HG02943 (cell line): ENCODE measurements at regions not wholly inside any gene's neighbourhood (a gene's known extent, or its start where the extent isn't known, plus 50 kb on each side); places are given as distances from the start of the nearest gene placed in this dataset.
"Not testable (repeated sequence)": the region's sequence is repeated elsewhere in the genome, so short reads cannot be mapped to it uniquely, and the experiment has no call there.

Experiments used
- ATAC-seq: cut with Tn5 transposase; IDR thresholded peaks from one replicate; pipeline ENCODE4 v1.9.1; 2021; ENCODE audit warnings: mild to moderate bottlenecking, low read depth, moderate library complexity; ENCODE audit not compliant: unreplicated experiment

DNA sequence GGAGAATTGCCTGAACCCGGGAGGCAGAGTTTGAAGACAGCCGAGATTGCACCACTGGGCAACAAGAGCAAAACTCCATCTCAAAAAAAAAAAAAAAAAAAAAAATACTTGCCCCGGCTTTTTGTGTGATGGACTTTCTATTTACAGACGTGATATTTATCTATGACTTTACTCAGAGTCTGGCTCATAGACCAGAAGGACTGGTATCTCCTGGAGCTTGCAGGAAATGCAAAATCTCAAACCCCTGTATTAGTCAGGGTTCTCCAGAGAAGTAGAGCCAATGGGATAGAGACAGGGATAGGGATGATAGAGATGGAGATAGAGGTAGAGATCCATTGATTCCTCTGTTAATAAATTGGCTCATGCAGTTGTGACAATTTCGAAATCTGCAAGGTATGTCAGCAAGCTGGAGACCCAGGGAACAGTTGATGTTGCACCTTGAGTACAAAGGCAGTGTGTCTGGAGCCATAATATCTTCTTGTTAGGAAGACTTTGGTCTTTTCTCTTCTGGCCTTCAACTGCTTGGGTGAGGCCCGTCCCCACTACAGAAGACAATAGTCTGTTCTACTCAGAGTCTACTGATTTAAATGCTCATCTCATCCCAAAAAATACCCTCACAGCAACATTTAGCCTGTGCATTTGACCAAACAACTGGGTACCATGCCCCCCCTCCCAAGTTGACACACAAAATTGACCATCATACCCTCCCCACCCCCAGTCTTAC, 195.4 kb upstream of the MSX2 start:
- no peak for ATAC-seq

- ATAC-seq, result no peak
Measured at GRCh38 chr5:174529925-174530681, 194.3 kb upstream of the MSX2 start.

DNA sequence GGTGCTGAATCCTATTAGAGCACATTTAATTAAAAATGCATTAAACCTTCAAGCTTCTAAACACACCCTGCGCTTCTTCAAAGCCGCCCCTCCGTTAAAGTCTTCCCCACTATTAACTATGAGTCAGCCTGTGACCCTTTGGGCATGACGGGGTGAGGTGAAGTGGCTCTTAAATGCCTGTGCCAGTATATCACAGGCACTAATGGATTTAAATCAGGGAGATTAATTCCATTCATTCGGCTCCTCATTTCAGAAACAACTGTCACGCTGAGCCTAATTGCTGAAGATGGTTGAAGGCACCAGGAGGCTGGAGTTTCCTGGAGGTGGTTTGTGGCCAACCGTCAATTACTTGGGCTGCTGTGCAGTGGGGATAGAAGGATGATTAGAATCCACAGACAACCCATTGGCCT, 192.6 kb upstream of the MSX2 start:
- no peak for ATAC-seq

- ATAC-seq, result no peak
Measured at GRCh38 chr5:174532455-174533453, 191.6 kb upstream of the MSX2 start.

GRCh38 chr5:174533751-174534241, 190.6 kb upstream of the MSX2 start:
- ATAC-seq, result no peak

DNA sequence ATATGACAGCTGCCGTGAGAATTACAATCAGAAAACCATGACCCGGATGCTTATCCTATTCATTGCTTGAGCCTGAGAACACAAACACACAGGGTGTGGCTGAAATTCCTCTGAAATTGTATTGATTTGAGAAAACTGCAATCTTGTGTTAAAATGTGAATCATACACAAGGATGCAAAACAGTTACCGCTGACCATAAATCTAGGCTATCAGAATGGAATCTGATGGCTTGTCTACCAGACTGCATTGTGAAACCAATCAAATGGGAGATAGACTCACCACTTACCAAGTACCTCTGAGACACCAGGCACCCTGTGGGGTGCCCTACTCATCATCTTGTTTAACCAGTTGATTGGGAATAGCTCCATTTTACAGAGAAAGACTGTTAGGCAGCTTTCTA, 188.7 kb upstream of the MSX2 start:
- ATAC-seq, result no peak

DNA sequence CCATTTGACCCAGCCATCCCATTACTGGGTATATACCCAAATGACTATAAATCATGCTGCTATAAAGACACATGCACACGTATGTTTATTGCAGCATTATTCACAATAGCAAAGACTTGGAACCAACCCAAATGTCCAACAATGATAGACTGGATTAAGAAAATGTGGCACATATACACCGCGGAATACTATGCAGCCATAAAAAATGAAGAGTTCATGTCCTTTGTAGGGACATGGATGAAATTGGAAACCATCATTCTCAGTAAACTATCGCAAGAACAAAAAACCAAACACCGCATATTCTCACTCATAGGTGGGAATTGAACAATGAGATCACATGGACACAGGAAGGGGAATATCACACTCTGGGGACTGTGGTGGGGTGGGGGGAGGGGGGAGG, 184.6 kb upstream of the MSX2 start:
- not testable (repeated sequence) for ATAC-seq

DNA sequence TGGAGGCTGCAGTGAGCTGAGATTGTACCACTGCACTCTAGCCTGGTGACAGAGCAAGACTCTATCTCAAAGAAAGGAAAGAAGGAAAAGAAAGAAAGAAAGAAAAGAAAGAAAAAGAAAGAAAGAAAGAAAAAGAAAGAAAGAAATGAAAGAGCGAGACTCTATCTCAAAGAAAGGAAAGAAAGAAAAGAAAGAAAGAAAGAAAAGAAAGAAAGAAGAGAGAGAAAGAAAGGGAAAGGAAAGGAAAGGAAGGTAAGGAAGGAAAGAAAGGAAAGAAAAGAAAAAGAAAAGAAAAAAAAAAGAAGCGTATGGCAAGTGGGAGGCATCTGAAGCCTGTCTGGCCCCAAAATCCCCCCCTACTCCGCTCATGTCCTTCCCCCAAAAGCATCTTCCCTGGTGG, 182.3 kb upstream of the MSX2 start:
- ATAC-seq, result no peak

DNA sequence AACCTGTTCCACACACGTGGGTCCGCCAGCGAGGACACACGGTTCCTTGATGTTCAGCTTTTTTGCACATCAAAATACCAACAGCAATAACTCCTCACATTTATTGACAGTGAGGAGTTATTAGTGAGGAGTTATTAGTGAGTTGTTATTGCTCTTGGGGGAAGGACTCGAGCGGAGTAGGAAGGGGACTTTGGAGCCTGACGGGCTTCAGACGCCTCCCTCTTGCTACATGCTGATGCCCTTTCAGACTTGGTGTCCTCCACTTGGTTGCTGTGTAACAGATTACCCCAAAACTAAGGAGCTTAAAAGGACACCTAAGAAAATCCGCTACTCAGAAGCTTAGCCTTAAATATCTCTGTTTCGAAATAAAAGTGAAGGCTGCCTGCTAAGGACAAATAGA, 181.9 kb upstream of the MSX2 start:
- no peak for ATAC-seq

GRCh38 chr5:174545926-174546325, 178.5 kb upstream of the MSX2 start:
- no peak for ATAC-seq

DNA sequence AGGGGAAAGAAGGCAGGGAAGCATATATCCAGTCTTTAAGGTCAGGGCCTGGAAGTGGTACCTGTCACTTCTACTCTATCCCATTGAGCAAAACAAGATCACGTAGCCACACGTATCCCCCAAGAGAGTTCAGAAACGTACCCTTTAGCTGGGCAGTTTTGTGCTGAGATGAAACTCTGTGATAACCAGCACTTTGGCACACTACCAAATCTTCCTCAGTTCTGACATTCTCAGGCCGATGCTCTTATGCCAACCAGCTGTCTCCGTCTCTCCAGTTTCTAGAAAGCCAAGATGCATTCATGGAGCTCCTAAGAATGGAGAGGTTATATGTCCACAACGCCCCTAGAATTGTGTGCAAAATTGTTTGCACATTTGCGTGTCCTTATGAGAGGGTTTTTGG, 176.6 kb upstream of the MSX2 start:
- no peak for ATAC-seq

DNA sequence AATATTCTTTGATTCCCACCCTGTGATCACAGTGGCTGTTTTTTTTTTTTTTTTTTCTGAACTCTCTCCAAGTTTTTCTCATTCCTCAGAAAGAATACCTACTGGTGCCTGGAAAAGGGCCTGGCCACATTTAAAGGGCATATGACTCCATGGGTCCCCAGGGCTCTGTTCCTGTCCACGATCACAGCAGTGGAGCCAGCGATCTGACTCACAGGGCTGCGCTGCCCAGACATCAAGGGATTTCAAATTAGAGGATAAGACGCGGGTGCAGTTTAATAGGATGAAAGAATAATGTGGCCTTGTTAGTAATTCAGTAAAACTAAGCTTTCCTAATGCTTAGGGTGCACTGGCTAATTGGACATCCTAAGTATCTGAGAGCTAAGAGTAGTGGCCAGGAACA, 175.1 kb upstream of the MSX2 start:
- no peak for ATAC-seq

DNA sequence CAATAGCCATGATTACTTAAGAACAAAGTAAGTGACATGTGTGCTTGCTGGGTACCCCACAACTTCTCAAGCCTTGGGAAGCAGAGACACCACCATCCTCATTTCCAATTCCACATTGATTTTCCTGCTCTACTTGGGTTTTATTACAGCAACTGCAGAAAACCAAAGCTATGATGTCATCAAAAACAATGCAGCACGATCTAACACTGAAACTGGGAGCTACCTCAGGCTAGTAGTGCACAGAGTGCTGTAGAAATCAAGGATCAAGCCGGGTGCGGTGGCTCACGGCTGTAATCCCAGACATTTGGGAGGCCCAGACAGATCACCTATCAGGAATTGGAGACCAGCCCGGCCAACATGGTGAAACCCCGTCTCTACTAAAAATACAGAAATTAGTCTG, 174.4 kb upstream of the MSX2 start:
- ATAC-seq, result no peak

- no peak for ATAC-seq
Measured at GRCh38 chr5:174552428-174552827, 172.0 kb upstream of the MSX2 start.

DNA sequence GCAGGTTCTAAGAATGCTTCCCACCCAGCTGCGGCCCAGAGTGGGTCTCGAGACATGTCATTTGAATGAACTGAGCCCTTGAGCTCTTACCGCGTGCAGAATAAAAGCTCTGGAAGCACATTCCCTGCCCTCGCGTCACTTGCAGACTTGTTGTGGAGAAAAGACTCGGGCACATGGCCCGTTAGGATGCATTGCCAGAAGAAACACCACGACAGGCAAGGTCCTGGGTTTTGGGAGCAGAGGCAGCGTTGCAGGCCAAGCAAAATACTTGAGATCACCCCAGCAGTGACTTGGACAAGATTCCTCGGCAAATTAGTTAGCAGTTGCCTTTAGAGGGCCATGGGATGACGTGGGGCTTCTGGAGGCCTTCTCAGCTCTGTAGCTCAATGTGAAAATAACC, 170.8 kb upstream of the MSX2 start:
- ATAC-seq, result no peak

- ATAC-seq, result no peak
Measured at GRCh38 chr5:174555726-174556125, 168.7 kb upstream of the MSX2 start.

GRCh38 chr5:174556756-174557155, 167.6 kb upstream of the MSX2 start:
- ATAC-seq, result no peak

DNA sequence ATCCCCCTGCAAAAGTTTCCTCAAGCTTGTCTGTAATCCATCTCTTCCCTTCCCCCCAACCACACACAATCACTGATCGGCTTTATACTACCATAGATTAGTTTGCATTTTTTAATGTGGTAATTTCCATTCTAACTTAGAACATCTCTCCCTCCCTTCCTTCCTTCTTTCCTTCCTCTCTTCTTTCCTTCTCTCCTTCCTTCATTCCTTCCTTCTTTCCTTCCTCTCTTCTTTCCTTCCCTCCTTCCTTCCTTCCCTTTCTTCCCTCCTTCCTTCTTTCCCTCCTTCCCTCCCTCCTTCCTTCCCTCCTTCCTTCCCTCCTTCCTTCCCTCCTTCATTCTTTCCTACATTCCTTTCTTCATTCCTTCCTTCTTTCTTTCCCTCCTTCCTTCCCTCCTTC, 166.2 kb upstream of the MSX2 start:
- ATAC-seq, result no peak

- no peak for ATAC-seq
Measured at GRCh38 chr5:174559141-174559540, 165.2 kb upstream of the MSX2 start.

- no peak for ATAC-seq
Measured at GRCh38 chr5:174559566-174560090, 164.8 kb upstream of the MSX2 start.

DNA sequence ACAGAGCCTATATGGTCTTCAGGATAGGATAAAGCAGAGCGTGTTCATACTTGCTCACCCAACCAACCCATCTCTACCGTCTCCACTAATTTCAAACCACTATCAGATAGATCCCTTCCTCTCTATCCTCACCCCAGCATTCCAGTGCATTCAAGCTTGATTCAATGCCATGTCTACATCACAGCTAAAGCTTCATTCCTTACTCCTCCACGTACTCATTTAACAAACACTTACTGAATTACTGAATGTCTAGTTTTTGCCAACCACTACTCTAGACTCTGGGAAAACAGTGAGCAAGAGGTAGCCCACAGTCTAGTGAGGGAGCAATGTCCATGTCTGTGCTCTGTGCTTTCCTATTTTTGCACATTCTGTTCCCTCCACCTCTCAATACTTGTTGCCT, 163.5 kb upstream of the MSX2 start:
- ATAC-seq, result no peak
